PC-3 (cell line): ENCODE measurements at regions not wholly inside any gene's neighbourhood (a gene's known extent, or its start where the extent isn't known, plus 50 kb on each side); places are given as distances from the start of the nearest gene placed in this dataset.

Source experiments
- ATAC-seq: fragments of 200-7000 bp; cut with Tn5 transposase; 2 replicates; pipeline ENCODE4 v1.9.1; 2020; ENCODE audit warnings: mild to moderate bottlenecking, moderate library complexity
- BruUV-seq: library from RNA; stranded (reverse); fragments of 400-500 nt; replicated peaks from 2 replicates; lab custom pipeline; 2021; lab: Mats Ljungman, UMichigan
- CTCF ChIA-PET: fragments of 300-600 bp; sonication (Branson Sonifier 250); formaldehyde crosslinking; loops from one replicate; lab custom pipeline; 2022; ENCODE audit warnings: antibody characterized with exemption; lab: Charles Lee
- POLR2A ChIA-PET: fragments of 300-600 bp; sonication (Branson Sonifier 250); formaldehyde crosslinking; loops from one replicate; lab custom pipeline; 2022; ENCODE audit warnings: antibody characterized with exemption; ENCODE audit not compliant: unreplicated experiment; lab: Charles Lee
- DNase-seq: peaks from one replicate; pipeline ENCODE4 v3.0.0-alpha.2; 2015
- H2AFZ ChIP-seq: fragments of 300-600 bp; sonication (generic); 2 replicates; pipeline ENCODE4 v1.6.0; 2016; ENCODE audit warnings: antibody characterized with exemption, low read length
- H3F3A ChIP-seq: fragments of 300-600 bp; sonication (generic); one replicate; pipeline ENCODE4 v1.6.0; 2017; ENCODE audit warnings: antibody characterized with exemption, low read length, control low read depth, mild to moderate bottlenecking; ENCODE audit not compliant: unreplicated experiment
- H3K27ac ChIP-seq: fragments of 300-600 bp; sonication (generic); 2 replicates; pipeline ENCODE4 v1.5.1; 2016; ENCODE audit warnings: mild to moderate bottlenecking, low read length
- H3K27me3 ChIP-seq: fragments of 300-600 bp; sonication (generic); 2 replicates; pipeline ENCODE4 v1.6.1; 2016; ENCODE audit warnings: low read length, mixed read lengths
- H3K36me3 ChIP-seq: fragments of 300-600 bp; sonication (generic); 2 replicates; pipeline ENCODE4 v1.6.1; 2016; ENCODE audit warnings: low read depth, mixed run types, low read length, mixed read lengths
- H3K4me1 ChIP-seq: fragments of 300-600 bp; sonication (generic); 2 replicates; pipeline ENCODE4 v1.5.1; 2016; ENCODE audit warnings: low read length; ENCODE audit not compliant: insufficient read depth
- H3K4me2 ChIP-seq: fragments of 300-600 bp; sonication (generic); 2 replicates; pipeline ENCODE4 v1.6.0; 2016; ENCODE audit warnings: low read length
- H3K4me3 ChIP-seq: fragments of 300-600 bp; sonication (generic); 2 replicates; pipeline ENCODE4 v1.5.1; 2016; ENCODE audit warnings: mild to moderate bottlenecking, low read length, mixed read lengths
- H3K79me2 ChIP-seq: fragments of 300-600 bp; sonication (generic); 2 replicates; pipeline ENCODE4 v1.6.1; 2017; ENCODE audit warnings: low read length, mixed read lengths
- H3K9ac ChIP-seq: fragments of 300-600 bp; sonication (generic); 2 replicates; pipeline ENCODE4 v1.6.0; 2016; ENCODE audit warnings: mild to moderate bottlenecking, low read length
- H3K9me2 ChIP-seq: fragments of 300-600 bp; sonication (generic); replicated peaks from 2 replicates; pipeline ENCODE4 v1.6.1; 2016; ENCODE audit warnings: mixed run types, low read length, mixed read lengths
- H3K9me3 ChIP-seq: fragments of 300-600 bp; sonication (generic); 2 replicates; pipeline ENCODE4 v1.6.1; 2016; ENCODE audit warnings: low read length, mixed read lengths
- H4K20me1 ChIP-seq: fragments of 300-600 bp; sonication (generic); 2 replicates; pipeline ENCODE4 v1.6.1; 2016; ENCODE audit warnings: low read length, mixed read lengths
- CTCF ChIP-seq: fragments of 300-600 bp; sonication (generic); conservative IDR thresholded peaks from 2 replicates; pipeline ENCODE4 v1.5.1; 2017; ENCODE audit warnings: antibody characterized with exemption, low read depth, mild to moderate bottlenecking, low read length
- EZH2 ChIP-seq: fragments of 300-600 bp; sonication (generic); IDR thresholded peaks from one replicate; pipeline ENCODE4 v1.6.1; 2017; ENCODE audit warnings: antibody characterized with exemption, mild to moderate bottlenecking, low read length; ENCODE audit not compliant: unreplicated experiment
- EZH2phosphoT487 ChIP-seq: fragments of 300-600 bp; sonication (generic); IDR thresholded peaks from 2 replicates; pipeline ENCODE4 v1.6.1; 2018; ENCODE audit warnings: mild to moderate bottlenecking, antibody characterized with exemption, low read length, borderline replicate concordance
- intact Hi-C: fragments of 100-400 bp; cut with micrococcal nuclease; formaldehyde crosslinking; loops from 2 replicates; pipeline ENCODE4 v1.9.0; 2023

- H2AFZ ChIP-seq: no peak overlapping the region
- no peak overlapping the region for H3K4me3 ChIP-seq
- no peaks in the 10 kb centered on the region for H3K9me3 ChIP-seq
- H3K27ac ChIP-seq: no peak overlapping the region
- no peaks in the 10 kb centered on the region for H3K79me2 ChIP-seq
- TF ChIP-seq CTCF (no peak), EZH2 (no peak), EZH2phosphoT487 (no peak)
- no peaks in the 10 kb centered on the region for H4K20me1 ChIP-seq
- H3F3A ChIP-seq: no peaks in the 10 kb centered on the region
- no peaks in the 10 kb centered on the region for H3K36me3 ChIP-seq
- H3K9ac ChIP-seq: no peak overlapping the region
- H3K4me2 ChIP-seq: no peak overlapping the region
- H3K27me3 ChIP-seq: peaks cover 57% of the 10 kb centered on the region
- DNase-seq: no peak
- ChIA-PET CTCF (no interaction called here), POLR2A (no interaction called here)
- intact Hi-C loops: no loop called here
- ATAC-seq: no peak
- no peaks in the 10 kb centered on the region for H3K9me2 ChIP-seq
- no TSS peak for BruUV-seq
- no peaks in the 10 kb centered on the region for H3K4me1 ChIP-seq
Measured at GRCh38 chr1:229158927-229159326, 112.0 kb upstream of the RAB4A start.

- no peak overlapping the region for H3K9ac ChIP-seq
- no peaks in the 10 kb centered on the region for H3K9me2 ChIP-seq
- no peak overlapping the region for H3K27ac ChIP-seq
- H3F3A ChIP-seq: no peaks in the 10 kb centered on the region
- no TSS peak for BruUV-seq
- H3K36me3 ChIP-seq: no peaks in the 10 kb centered on the region
- ChIA-PET POLR2A (no interaction called here), CTCF (no interaction called here)
- no peak for TF ChIP-seq EZH2phosphoT487
- TF ChIP-seq CTCF: no peak
- TF ChIP-seq EZH2: no peak
- ATAC-seq (no peak), DNase-seq (no peak)
- intact Hi-C loops: no loop called here
- H3K4me3 ChIP-seq: no peak overlapping the region
- H4K20me1 ChIP-seq: no peaks in the 10 kb centered on the region
- H3K79me2 ChIP-seq: no peaks in the 10 kb centered on the region
- no peaks in the 10 kb centered on the region for H3K9me3 ChIP-seq
- H2AFZ ChIP-seq: no peak overlapping the region
- H3K4me2 ChIP-seq: no peak overlapping the region
- no peaks in the 10 kb centered on the region for H3K4me1 ChIP-seq
- peaks cover 58% of the 10 kb centered on the region for H3K27me3 ChIP-seq
Measured at GRCh38 chr1:229159668-229160544, 111.0 kb upstream of the RAB4A start.

- H3K9me3 ChIP-seq: no peaks in the 10 kb centered on the region
- no TSS peak for BruUV-seq
- no peak overlapping the region for H3K9ac ChIP-seq
- H3F3A ChIP-seq: no peaks in the 10 kb centered on the region
- ChIA-PET POLR2A (no interaction called here), CTCF (no interaction called here)
- TF ChIP-seq EZH2phosphoT487 (no peak), EZH2 (no peak), CTCF (no peak)
- H3K79me2 ChIP-seq: no peaks in the 10 kb centered on the region
- DNase-seq (no peak), ATAC-seq (no peak)
- no peaks in the 10 kb centered on the region for H3K4me1 ChIP-seq
- H3K27ac ChIP-seq: no peak overlapping the region
- intact Hi-C loops: no loop called here
- no peak overlapping the region for H3K4me3 ChIP-seq
- H3K9me2 ChIP-seq: no peaks in the 10 kb centered on the region
- no peaks in the 10 kb centered on the region for H3K36me3 ChIP-seq
- peaks cover 58% of the 10 kb centered on the region for H3K27me3 ChIP-seq
- H2AFZ ChIP-seq: no peak overlapping the region
- H4K20me1 ChIP-seq: no peaks in the 10 kb centered on the region
- no peak overlapping the region for H3K4me2 ChIP-seq
Measured at GRCh38 chr1:229161740-229162139, 109.2 kb upstream of the RAB4A start.
